ENCODE measurements at regions not wholly inside any gene's neighbourhood (a gene's known extent, or its start where the extent isn't known, plus 50 kb on each side); places are given as distances from the start of the nearest gene placed in this dataset.

GRCh38 chrX:82134378-82134777 is 932.5 kb downstream of the SH3BGRL start:
- TF ChIP-seq CTCF (IDR thresholded peaks at IDR 0.05) (no peak), POLR2A (IDR thresholded peaks at IDR 0.05) (no peak)
